GM21526 (cell line): ENCODE measurements at regions not wholly inside any gene's neighbourhood (a gene's known extent, or its start where the extent isn't known, plus 50 kb on each side); places are given as distances from the start of the nearest gene placed in this dataset.
"Not testable (repeated sequence)": the region's sequence is repeated elsewhere in the genome, so short reads cannot be mapped to it uniquely, and the experiment has no call there.

ENCODE experiments used
- ATAC-seq: cut with Tn5 transposase; IDR thresholded peaks from one replicate; pipeline ENCODE4 v1.9.1; 2021; ENCODE audit warnings: moderate library complexity; ENCODE audit not compliant: unreplicated experiment, low FRiP score

DNA sequence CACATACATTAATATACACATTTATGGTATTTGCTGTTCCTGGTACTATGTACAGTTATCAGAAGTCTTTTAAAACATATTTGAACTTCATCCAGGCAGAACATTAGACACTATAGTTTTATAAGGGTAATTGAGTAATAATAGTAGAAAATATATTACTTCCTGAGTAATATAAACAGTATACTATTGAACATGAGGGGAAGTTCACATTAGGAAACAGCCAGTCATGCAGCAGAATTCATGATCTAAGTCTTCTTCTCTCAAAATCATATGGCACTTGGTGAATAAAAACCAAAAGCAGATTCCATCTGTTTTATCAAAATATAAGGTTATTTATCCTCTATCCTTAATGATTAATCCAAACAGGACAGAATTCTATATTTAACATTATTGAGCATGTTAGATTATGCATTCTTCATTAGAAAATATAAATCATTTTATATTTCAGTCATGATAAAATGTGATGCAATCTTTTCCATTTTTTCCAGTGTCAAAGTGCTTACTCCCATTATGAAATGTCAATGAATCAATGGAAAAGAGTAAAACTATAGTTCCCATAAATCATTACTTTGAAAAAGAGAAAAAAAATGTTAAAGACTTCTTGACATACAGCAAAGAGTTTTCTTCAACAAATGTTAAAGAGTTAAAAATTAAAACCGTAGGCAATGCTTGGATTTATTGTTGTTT is 584.3 kb upstream of the TUSC1 start:
- ATAC-seq: no peak

GRCh38 chr9:26261503-26262330 is 583.5 kb upstream of the TUSC1 start:
- no peak for ATAC-seq

GRCh38 chr9:26260238-26260637 is 582.0 kb upstream of the TUSC1 start:
- ATAC-seq: no peak

GRCh38 chr9:26247861-26248260 is 569.6 kb upstream of the TUSC1 start:
- no peak for ATAC-seq

DNA sequence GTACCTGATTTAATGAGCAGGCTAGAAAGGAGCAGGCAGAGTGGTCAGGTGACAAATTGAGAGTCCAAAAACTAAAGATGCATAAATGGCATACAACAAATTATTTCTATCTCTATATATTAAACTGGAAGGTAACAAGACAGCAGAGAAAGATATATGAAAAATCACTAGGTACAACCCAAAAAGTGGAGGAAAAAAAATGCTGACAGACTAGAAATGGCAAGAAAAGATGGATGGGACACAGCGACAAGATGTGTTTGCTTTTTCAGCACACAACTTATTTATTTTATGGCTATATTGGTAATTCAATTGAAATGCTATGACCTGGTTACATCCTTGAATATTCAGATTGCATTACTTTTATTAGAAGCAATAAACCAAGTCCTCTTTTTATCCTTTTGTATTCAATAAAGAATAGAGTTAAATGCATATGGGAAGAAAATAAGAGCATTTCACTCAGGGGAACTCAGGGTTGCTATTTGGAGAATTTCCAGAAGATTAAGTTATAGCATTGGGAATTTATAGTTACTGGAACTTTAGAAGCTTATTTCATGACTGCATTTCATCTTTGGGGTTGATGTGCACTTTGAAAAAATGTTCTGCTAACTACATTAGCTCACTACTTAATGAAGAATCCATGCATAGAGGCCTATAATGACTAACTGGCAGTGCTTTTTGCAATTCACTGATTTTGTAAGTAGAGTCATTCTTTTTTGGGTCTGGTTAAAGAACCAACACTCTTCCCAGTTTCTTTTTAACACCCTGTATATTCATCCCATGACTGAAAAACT is 566.6 kb upstream of the TUSC1 start:
- no peak for ATAC-seq

- no peak for ATAC-seq
Measured at GRCh38 chr9:26243726-26244125, 565.5 kb upstream of the TUSC1 start.

- no peak for ATAC-seq
Measured at GRCh38 chr9:26243029-26243697, 564.9 kb upstream of the TUSC1 start.

- no peak for ATAC-seq
Measured at GRCh38 chr9:26240020-26240419, 561.8 kb upstream of the TUSC1 start.

- ATAC-seq: no peak
Measured at GRCh38 chr9:26237256-26237655, 559.0 kb upstream of the TUSC1 start.

DNA sequence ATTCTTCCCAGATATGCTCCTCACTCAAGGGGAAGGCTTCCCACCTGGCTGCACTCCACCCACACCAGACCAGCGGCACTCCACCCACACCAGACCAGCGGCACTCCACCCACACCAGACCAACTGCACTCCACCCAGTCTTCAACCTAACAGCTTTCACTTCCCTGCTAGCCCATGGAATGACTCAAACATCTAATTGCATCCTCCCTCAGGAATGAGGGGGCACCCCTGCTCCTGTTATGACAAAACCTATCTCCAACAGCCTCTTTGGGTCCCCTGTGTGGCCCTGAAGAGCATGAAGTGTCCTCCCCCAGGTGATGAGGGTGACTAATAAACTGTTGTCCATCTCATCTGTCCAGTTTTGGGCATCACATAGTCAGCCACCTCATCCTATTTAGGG is 556.6 kb upstream of the TUSC1 start:
- ATAC-seq: no peak

GRCh38 chr9:26231391-26231790 is 553.1 kb upstream of the TUSC1 start:
- no peak for ATAC-seq

- ATAC-seq: no peak
Measured at GRCh38 chr9:26229324-26230054, 551.2 kb upstream of the TUSC1 start.

- no peak for ATAC-seq
Measured at GRCh38 chr9:26228273-26228672, 550.0 kb upstream of the TUSC1 start.

DNA sequence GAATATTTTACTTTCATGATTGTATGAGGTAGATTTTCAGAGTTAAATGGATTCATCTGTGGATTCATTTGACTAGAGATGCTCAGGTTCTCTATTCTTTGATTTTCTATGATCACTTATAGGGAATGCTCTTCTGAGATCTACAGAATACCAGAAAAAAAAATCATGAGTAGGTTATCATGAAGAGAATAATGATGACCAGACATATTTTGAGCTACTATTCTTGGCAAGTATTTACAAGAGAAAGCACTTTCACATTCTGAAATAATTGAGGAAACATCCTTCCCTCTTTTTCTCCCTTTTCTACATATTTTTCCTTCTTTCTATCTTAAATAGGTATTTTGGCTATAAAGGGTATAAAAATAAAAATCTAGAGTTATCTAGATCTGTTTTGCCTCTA is 543.0 kb upstream of the TUSC1 start:
- ATAC-seq: no peak

- no peak for ATAC-seq
Measured at GRCh38 chr9:26220367-26220766, 542.1 kb upstream of the TUSC1 start.

DNA sequence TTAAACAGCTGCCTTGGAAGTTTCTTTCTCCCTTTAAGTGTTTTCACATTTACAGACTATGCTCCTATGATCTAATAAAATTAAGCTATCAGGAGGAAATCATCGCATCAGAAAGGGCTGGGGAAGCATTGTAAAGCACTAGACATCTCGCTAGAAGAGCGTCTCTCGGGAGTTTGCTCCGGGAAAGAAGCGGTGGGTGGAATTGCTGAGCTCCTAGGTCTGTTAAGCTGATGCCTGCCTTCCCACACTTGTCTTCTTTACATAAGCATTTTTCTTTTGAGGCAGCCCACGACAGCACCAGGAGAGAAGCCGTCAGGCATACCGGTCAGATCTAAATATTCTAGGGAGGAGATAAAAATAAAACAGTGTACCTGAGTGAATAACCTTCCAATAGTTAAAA is 541.7 kb upstream of the TUSC1 start:
- no peak for ATAC-seq

GRCh38 chr9:26216702-26217101 is 538.5 kb upstream of the TUSC1 start:
- ATAC-seq: no peak

- ATAC-seq: not testable (repeated sequence)
Measured at GRCh38 chr9:26214713-26215444, 536.6 kb upstream of the TUSC1 start.

DNA sequence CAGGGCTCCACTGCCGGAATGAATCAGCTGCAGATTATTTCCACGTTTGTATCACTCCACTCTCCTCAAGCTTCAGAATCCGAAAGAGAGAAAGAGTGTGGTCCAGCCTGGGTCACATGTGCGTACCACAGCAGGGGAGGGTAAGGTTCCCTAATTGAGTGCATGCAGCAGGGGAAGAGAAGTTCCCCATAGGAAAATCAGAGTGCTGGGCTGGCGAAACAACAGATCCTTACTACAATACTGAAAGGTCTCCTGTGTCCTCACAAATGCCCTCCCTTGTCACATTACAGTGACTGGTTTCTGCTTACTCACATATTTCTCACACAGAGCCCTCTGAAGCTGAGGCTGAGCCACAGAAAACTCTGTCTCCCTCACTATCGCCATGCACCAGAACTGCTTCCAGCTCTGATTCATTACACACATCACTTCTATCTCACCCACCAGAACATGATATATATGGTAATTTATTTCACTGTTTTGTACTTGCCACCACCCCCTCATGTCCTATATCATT is 532.2 kb upstream of the TUSC1 start:
- no peak for ATAC-seq
